ENCODE measurements at regions not wholly inside any gene's neighbourhood (a gene's known extent, or its start where the extent isn't known, plus 50 kb on each side); places are given as distances from the start of the nearest gene placed in this dataset.

- no peak for ATAC-seq (replicated peaks)
- H3K9me3 Mint-ChIP-seq: peaks cover 16% of the 10 kb centered on the region
- no peaks in the 10 kb centered on the region for H3K36me3 Mint-ChIP-seq (ENCODE audit: low read depth)
- no peaks in the 10 kb centered on the region for H3K27me3 Mint-ChIP-seq
- no peaks in the 10 kb centered on the region for H3K4me1 Mint-ChIP-seq
- H3K4me3 Mint-ChIP-seq: no peak overlapping the region
- H3K27ac Mint-ChIP-seq: no peak overlapping the region
Measured at GRCh38 chr12:77629141-77629540, 201.6 kb upstream of the NAV3 start.

GRCh38 chr12:77625441-77625840 is 205.3 kb upstream of the NAV3 start:
- ATAC-seq (replicated peaks): no peak
- Mint-ChIP-seq H3K4me1 (no peaks in the 10 kb centered on the region), H3K27ac (no peak overlapping the region), H3K36me3 (ENCODE audit: low read depth) (no peaks in the 10 kb centered on the region), H3K4me3 (no peak overlapping the region), H3K9me3 (peaks cover 19% of the 10 kb centered on the region), H3K27me3 (no peaks in the 10 kb centered on the region)

GRCh38 chr12:77619425-77619824 is 211.3 kb upstream of the NAV3 start:
- Mint-ChIP-seq H3K9me3 (peaks cover 16% of the 10 kb centered on the region), H3K27me3 (no peaks in the 10 kb centered on the region), H3K4me3 (no peak overlapping the region), H3K4me1 (no peaks in the 10 kb centered on the region), H3K27ac (no peak overlapping the region), H3K36me3 (ENCODE audit: low read depth) (no peaks in the 10 kb centered on the region)
- ATAC-seq (replicated peaks): no peak

GRCh38 chr12:77617818-77618217 is 212.9 kb upstream of the NAV3 start:
- Mint-ChIP-seq H3K4me1 (no peaks in the 10 kb centered on the region), H3K27ac (no peak overlapping the region), H3K4me3 (no peak overlapping the region), H3K27me3 (no peaks in the 10 kb centered on the region), H3K36me3 (ENCODE audit: low read depth) (no peaks in the 10 kb centered on the region), H3K9me3 (peaks cover 14% of the 10 kb centered on the region)
- ATAC-seq (replicated peaks): no peak

GRCh38 chr12:77615332-77615731 is 215.4 kb upstream of the NAV3 start:
- H3K27ac Mint-ChIP-seq: no peak overlapping the region
- H3K9me3 Mint-ChIP-seq: peaks cover 16% of the 10 kb centered on the region
- H3K36me3 Mint-ChIP-seq (ENCODE audit: low read depth): no peaks in the 10 kb centered on the region
- no peak overlapping the region for H3K4me3 Mint-ChIP-seq
- no peaks in the 10 kb centered on the region for H3K27me3 Mint-ChIP-seq
- ATAC-seq (replicated peaks): no peak
- H3K4me1 Mint-ChIP-seq: no peaks in the 10 kb centered on the region

- H3K27me3 Mint-ChIP-seq: no peaks in the 10 kb centered on the region
- no peaks in the 10 kb centered on the region for H3K4me1 Mint-ChIP-seq
- no peaks in the 10 kb centered on the region for H3K36me3 Mint-ChIP-seq (ENCODE audit: low read depth)
- H3K4me3 Mint-ChIP-seq: no peak overlapping the region
- H3K9me3 Mint-ChIP-seq: peaks cover 12% of the 10 kb centered on the region
- ATAC-seq (replicated peaks): no peak
- no peak overlapping the region for H3K27ac Mint-ChIP-seq
Measured at GRCh38 chr12:77613411-77613810, 217.3 kb upstream of the NAV3 start.

- Mint-ChIP-seq H3K27me3 (no peaks in the 10 kb centered on the region), H3K4me1 (no peaks in the 10 kb centered on the region), H3K9me3 (peaks cover 5% of the 10 kb centered on the region), H3K27ac (no peak overlapping the region), H3K4me3 (no peak overlapping the region), H3K36me3 (ENCODE audit: low read depth) (no peaks in the 10 kb centered on the region)
- ATAC-seq (replicated peaks): no peak
Measured at GRCh38 chr12:77610446-77610845, 220.2 kb upstream of the NAV3 start.

GRCh38 chr12:77609016-77609415 is 221.7 kb upstream of the NAV3 start:
- H3K27me3 Mint-ChIP-seq: no peaks in the 10 kb centered on the region
- no peaks in the 10 kb centered on the region for H3K4me1 Mint-ChIP-seq
- H3K27ac Mint-ChIP-seq: no peak overlapping the region
- no peak overlapping the region for H3K4me3 Mint-ChIP-seq
- H3K9me3 Mint-ChIP-seq: peaks cover 7% of the 10 kb centered on the region
- ATAC-seq (replicated peaks): no peak
- H3K36me3 Mint-ChIP-seq (ENCODE audit: low read depth): no peaks in the 10 kb centered on the region

- Mint-ChIP-seq H3K36me3 (ENCODE audit: low read depth) (no peaks in the 10 kb centered on the region), H3K4me1 (no peaks in the 10 kb centered on the region), H3K27me3 (no peaks in the 10 kb centered on the region), H3K27ac (no peak overlapping the region), H3K9me3 (peaks cover 14% of the 10 kb centered on the region), H3K4me3 (no peak overlapping the region)
- ATAC-seq (replicated peaks): no peak
Measured at GRCh38 chr12:77608271-77608824, 222.3 kb upstream of the NAV3 start.

- no peak for ATAC-seq (replicated peaks)
- H3K27me3 Mint-ChIP-seq: no peaks in the 10 kb centered on the region
- H3K4me3 Mint-ChIP-seq: no peak overlapping the region
- no peaks in the 10 kb centered on the region for H3K36me3 Mint-ChIP-seq (ENCODE audit: low read depth)
- peaks cover 10% of the 10 kb centered on the region for H3K9me3 Mint-ChIP-seq
- H3K27ac Mint-ChIP-seq: no peak overlapping the region
- H3K4me1 Mint-ChIP-seq: no peaks in the 10 kb centered on the region
Measured at GRCh38 chr12:77606348-77606747, 224.3 kb upstream of the NAV3 start.

GRCh38 chr12:77603946-77604345 is 226.7 kb upstream of the NAV3 start:
- H3K27me3 Mint-ChIP-seq: no peaks in the 10 kb centered on the region
- no peaks in the 10 kb centered on the region for H3K4me1 Mint-ChIP-seq
- H3K36me3 Mint-ChIP-seq (ENCODE audit: low read depth): no peaks in the 10 kb centered on the region
- peaks cover 14% of the 10 kb centered on the region for H3K9me3 Mint-ChIP-seq
- no peak overlapping the region for H3K4me3 Mint-ChIP-seq
- no peak overlapping the region for H3K27ac Mint-ChIP-seq
- ATAC-seq (replicated peaks): no peak

GRCh38 chr12:77601069-77601468 is 229.6 kb upstream of the NAV3 start:
- Mint-ChIP-seq H3K9me3 (peaks cover 17% of the 10 kb centered on the region), H3K36me3 (ENCODE audit: low read depth) (no peaks in the 10 kb centered on the region), H3K4me1 (no peaks in the 10 kb centered on the region), H3K4me3 (no peak overlapping the region), H3K27me3 (no peaks in the 10 kb centered on the region), H3K27ac (no peak overlapping the region)
- no peak for ATAC-seq (replicated peaks)

GRCh38 chr12:77600468-77600843 is 230.2 kb upstream of the NAV3 start:
- no peak overlapping the region for H3K4me3 Mint-ChIP-seq
- no peaks in the 10 kb centered on the region for H3K4me1 Mint-ChIP-seq
- H3K27ac Mint-ChIP-seq: no peak overlapping the region
- H3K36me3 Mint-ChIP-seq (ENCODE audit: low read depth): no peaks in the 10 kb centered on the region
- no peak for ATAC-seq (replicated peaks)
- no peaks in the 10 kb centered on the region for H3K27me3 Mint-ChIP-seq
- peaks cover 20% of the 10 kb centered on the region for H3K9me3 Mint-ChIP-seq

- Mint-ChIP-seq H3K4me1 (no peaks in the 10 kb centered on the region), H3K27ac (no peak overlapping the region), H3K4me3 (no peak overlapping the region), H3K27me3 (no peaks in the 10 kb centered on the region), H3K36me3 (ENCODE audit: low read depth) (no peaks in the 10 kb centered on the region), H3K9me3 (peaks cover 24% of the 10 kb centered on the region)
- no peak for ATAC-seq (replicated peaks)
Measured at GRCh38 chr12:77599782-77600467, 230.8 kb upstream of the NAV3 start.

GRCh38 chr12:77594366-77594765 is 236.3 kb upstream of the NAV3 start:
- ATAC-seq (replicated peaks): no peak
- Mint-ChIP-seq H3K4me1 (no peaks in the 10 kb centered on the region), H3K36me3 (ENCODE audit: low read depth) (no peaks in the 10 kb centered on the region), H3K27me3 (no peaks in the 10 kb centered on the region), H3K9me3 (peaks cover 13% of the 10 kb centered on the region), H3K4me3 (no peak overlapping the region), H3K27ac (no peak overlapping the region)

- Mint-ChIP-seq H3K27ac (no peak overlapping the region), H3K9me3 (peaks cover 13% of the 10 kb centered on the region), H3K4me3 (no peak overlapping the region), H3K36me3 (ENCODE audit: low read depth) (no peaks in the 10 kb centered on the region), H3K4me1 (no peaks in the 10 kb centered on the region), H3K27me3 (no peaks in the 10 kb centered on the region)
- ATAC-seq (replicated peaks): no peak
Measured at GRCh38 chr12:77592836-77593235, 237.9 kb upstream of the NAV3 start.

All from activated T-helper 17 cell treated with anti-CD3 and anti-CD28 coated beads, Interleukin-2, amount 50 U/mL, for 72 hours (primary cell).